OCI-LY3 (cell line): ENCODE measurements at regions not wholly inside any gene's neighbourhood (a gene's known extent, or its start where the extent isn't known, plus 50 kb on each side); places are given as distances from the start of the nearest gene placed in this dataset.

Source experiments
- H2AFZ ChIP-seq: fragments of 200-600, 300-600 bp; shearing (Covaris generic); 2 replicates; pipeline ENCODE4 v1.6.0; 2014; ENCODE audit warnings: antibody characterized with exemption, low read depth, low read length
- H3K27ac ChIP-seq: fragments of 200-600, 300-600 bp; sonication (generic); 2 replicates; pipeline ENCODE4 v1.5.1; 2014; ENCODE audit warnings: mild to moderate bottlenecking, low read length, moderate library complexity, mixed read lengths
- H3K27me3 ChIP-seq: fragments of 200-600, 300-600 bp; sonication (generic); 2 replicates; pipeline ENCODE4 v1.6.1; 2014; ENCODE audit warnings: low read depth, low read length, mixed read lengths
- H3K36me3 ChIP-seq: fragments of 200-600, 300-600 bp; sonication (generic); replicated peaks from 2 replicates; pipeline ENCODE3; 2014; ENCODE audit warnings: low read depth, low read length, mixed read lengths
- H3K4me1 ChIP-seq: fragments of 300-600, 200-600 bp; sonication (generic); 2 replicates; pipeline ENCODE4 v1.6.1; 2014; ENCODE audit warnings: low read length, mixed read lengths
- H3K4me2 ChIP-seq: fragments of 200-600, 300-600 bp; sonication (generic); 2 replicates; pipeline ENCODE4 v1.6.1; 2014; ENCODE audit warnings: low read length, mixed read lengths
- H3K4me3 ChIP-seq: fragments of 300-600, 200-600 bp; sonication (generic); 2 replicates; pipeline ENCODE4 v1.5.1; 2014; ENCODE audit warnings: antibody characterized with exemption, mild to moderate bottlenecking, low read length, moderate library complexity
- H3K79me2 ChIP-seq: fragments of 300-600, 200-600 bp; shearing (Covaris generic); 2 replicates; pipeline ENCODE4 v1.6.1; 2014; ENCODE audit warnings: mild to moderate bottlenecking, low read length, mixed read lengths
- H3K9ac ChIP-seq: fragments of 300-600, 200-600 bp; shearing (Covaris generic); 2 replicates; pipeline ENCODE4 v1.6.0; 2014; ENCODE audit warnings: mild to moderate bottlenecking, low read length, moderate library complexity
- H3K9me3 ChIP-seq: fragments of 200-600, 300-600 bp; shearing (Covaris generic); 2 replicates; pipeline ENCODE4 v1.6.1; 2014; ENCODE audit warnings: low read length, mixed read lengths; ENCODE audit not compliant: insufficient read depth
- H4K20me1 ChIP-seq: fragments of 200-600, 300-600 bp; sonication (generic); 2 replicates; pipeline ENCODE4 v1.6.1; 2016; ENCODE audit warnings: low read length, mixed read lengths; ENCODE audit not compliant: insufficient read depth
- EZH2phosphoT487 ChIP-seq: fragments of 200-600 bp; shearing (Covaris generic); IDR thresholded peaks from 2 replicates; pipeline ENCODE4 v1.6.1; 2018; ENCODE audit warnings: antibody characterized with exemption, mixed run types, low read depth
- TF ChIP-seq, protein P1 (sequence below): fragments of 200-600, 300-600 bp; sonication (generic); IDR thresholded peaks from 2 replicates; pipeline ENCODE4 v1.5.1; 2014; ENCODE audit warnings: antibody characterized with exemption, low read length, low read depth

DNA sequence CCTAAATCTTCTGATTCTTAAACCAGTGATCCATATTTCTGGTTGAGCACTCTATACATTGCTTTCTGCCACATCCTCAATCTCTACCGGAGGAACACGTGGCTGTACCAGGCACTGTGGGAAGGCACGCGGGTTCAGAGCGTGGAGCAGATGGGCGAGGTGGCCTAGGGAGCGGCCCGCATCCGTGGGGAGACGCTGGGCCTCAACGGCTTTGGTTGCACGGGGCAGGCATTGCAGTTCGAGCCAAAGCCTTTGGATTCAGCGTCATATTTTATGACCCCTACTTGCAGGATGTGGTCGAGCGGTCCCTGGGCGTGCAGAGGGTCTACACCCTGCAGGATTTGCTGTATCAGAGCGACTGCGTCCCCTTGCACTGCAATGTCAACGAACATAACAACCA is 197.2 kb upstream of the RGMB start:
- TF ChIP-seq, protein P1, sequence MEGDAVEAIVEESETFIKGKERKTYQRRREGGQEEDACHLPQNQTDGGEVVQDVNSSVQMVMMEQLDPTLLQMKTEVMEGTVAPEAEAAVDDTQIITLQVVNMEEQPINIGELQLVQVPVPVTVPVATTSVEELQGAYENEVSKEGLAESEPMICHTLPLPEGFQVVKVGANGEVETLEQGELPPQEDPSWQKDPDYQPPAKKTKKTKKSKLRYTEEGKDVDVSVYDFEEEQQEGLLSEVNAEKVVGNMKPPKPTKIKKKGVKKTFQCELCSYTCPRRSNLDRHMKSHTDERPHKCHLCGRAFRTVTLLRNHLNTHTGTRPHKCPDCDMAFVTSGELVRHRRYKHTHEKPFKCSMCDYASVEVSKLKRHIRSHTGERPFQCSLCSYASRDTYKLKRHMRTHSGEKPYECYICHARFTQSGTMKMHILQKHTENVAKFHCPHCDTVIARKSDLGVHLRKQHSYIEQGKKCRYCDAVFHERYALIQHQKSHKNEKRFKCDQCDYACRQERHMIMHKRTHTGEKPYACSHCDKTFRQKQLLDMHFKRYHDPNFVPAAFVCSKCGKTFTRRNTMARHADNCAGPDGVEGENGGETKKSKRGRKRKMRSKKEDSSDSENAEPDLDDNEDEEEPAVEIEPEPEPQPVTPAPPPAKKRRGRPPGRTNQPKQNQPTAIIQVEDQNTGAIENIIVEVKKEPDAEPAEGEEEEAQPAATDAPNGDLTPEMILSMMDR = no peak
- TF ChIP-seq EZH2phosphoT487 = no peak
- no peak overlapping the region for H3K27ac ChIP-seq
- no peaks in the 10 kb centered on the region for H3K4me1 ChIP-seq
- H3K4me2 ChIP-seq = no peak overlapping the region
- H3K4me3 ChIP-seq = no peak overlapping the region
- no peaks in the 10 kb centered on the region for H3K27me3 ChIP-seq
- H4K20me1 ChIP-seq = no peaks in the 10 kb centered on the region
- no peak overlapping the region for H3K9ac ChIP-seq
- no peaks in the 10 kb centered on the region for H3K36me3 ChIP-seq
- no peak overlapping the region for H2AFZ ChIP-seq
- H3K9me3 ChIP-seq = no peaks in the 10 kb centered on the region
- H3K79me2 ChIP-seq = no peaks in the 10 kb centered on the region

DNA sequence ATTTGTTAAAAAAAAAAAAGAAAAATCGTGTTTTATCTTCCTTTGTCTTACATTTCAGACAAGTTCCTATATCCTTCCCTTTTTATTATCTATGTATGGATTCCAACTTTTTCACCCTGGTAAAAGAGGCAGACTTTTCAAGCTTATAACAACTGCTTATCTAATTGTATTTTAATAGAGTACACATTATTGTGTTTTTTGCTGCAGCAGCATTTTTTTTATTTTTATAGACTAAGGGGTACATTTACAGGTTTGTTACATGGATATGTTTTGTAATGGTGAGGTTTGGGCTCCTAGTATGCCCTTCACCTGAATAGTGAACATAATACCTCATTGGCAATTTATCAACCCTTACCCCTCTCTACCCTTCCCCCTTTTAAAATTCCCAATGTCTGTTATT is 195.0 kb upstream of the RGMB start:
- Histone ChIP-seq H4K20me1 (no peaks in the 10 kb centered on the region), H3K27ac (no peak overlapping the region), H3K79me2 (no peaks in the 10 kb centered on the region), H3K9me3 (no peaks in the 10 kb centered on the region), H3K36me3 (no peaks in the 10 kb centered on the region), H3K4me3 (no peak overlapping the region), H2AFZ (no peak overlapping the region), H3K9ac (no peak overlapping the region), H3K4me2 (no peak overlapping the region), H3K27me3 (no peaks in the 10 kb centered on the region), H3K4me1 (no peaks in the 10 kb centered on the region)
- TF ChIP-seq, protein P1 = no peak
- TF ChIP-seq EZH2phosphoT487 = no peak

DNA sequence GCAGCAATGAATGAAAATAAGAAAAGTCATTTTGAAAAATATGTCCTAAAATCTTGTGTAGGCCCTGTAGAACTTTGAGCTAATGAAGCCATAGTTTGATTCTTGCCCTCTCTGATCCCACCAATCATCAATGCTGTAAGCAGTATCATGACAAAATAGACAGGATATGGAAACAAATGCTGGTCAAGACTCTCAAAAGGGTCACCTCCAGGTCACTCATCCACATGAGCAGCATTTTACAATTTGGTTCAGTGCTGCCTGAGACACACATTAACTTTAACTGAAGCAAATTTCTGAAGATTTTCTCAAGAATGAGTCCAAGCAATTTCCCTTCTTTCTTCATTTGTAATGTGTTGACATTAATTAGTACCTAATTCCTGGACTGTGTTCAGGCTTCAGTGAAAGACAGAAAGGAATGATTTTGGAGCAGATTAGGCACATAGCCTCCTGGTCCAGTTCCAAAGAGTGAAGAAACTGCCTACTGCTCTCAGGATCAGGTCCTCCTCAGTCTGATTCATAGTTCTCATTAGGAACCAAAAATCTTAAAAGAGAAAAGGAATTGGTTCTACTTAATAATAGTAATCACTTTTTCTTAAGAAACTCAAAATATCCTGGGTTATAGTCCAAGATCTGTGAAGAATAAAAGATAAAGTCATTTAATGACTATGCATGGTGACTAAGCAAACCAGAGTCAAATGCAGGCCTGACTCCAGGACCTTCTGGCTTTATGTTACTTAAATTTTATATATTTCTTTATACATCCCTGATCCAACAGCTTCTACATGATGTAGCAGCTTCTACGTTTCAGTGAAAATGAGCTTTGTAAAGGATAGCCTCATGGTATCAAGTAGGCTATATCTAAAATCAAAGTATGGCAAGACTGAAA is 192.1 kb upstream of the RGMB start:
- TF ChIP-seq, protein P1 = no peak
- no peak for TF ChIP-seq EZH2phosphoT487
- Histone ChIP-seq H3K79me2 (no peaks in the 10 kb centered on the region), H3K4me2 (no peak overlapping the region), H3K4me1 (no peaks in the 10 kb centered on the region), H3K27ac (no peak overlapping the region), H4K20me1 (no peaks in the 10 kb centered on the region), H3K9me3 (no peaks in the 10 kb centered on the region), H3K4me3 (no peak overlapping the region), H3K36me3 (no peaks in the 10 kb centered on the region), H3K9ac (no peak overlapping the region), H2AFZ (no peak overlapping the region), H3K27me3 (no peaks in the 10 kb centered on the region)

DNA sequence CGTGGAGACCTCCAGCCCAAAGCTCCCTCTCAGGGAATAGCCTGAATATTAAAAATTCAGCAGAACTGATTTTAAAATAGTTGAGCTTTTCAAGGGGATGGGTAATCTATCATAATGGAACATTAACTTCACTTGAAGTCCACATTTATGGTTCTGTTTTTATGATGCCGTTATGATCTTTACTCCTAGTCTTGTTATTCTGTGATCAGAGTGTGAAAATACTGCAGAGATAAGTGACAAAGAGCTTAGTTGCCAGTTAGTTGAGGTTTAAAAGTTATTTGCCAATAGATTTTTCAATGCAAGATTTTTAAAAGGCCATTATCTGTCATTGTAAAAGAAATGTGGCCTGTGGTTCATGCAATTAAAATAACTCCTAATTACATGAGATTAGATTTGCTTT is 189.9 kb upstream of the RGMB start:
- H3K4me1 ChIP-seq = no peaks in the 10 kb centered on the region

More for the DNA sequence above, 189.9 kb upstream of the RGMB start:
- Histone ChIP-seq H2AFZ (no peak overlapping the region), H3K9me3 (no peaks in the 10 kb centered on the region), H3K27me3 (no peaks in the 10 kb centered on the region), H3K9ac (no peak overlapping the region), H3K4me2 (no peak overlapping the region), H4K20me1 (no peaks in the 10 kb centered on the region), H3K79me2 (no peaks in the 10 kb centered on the region), H3K27ac (no peak overlapping the region), H3K4me3 (no peak overlapping the region), H3K36me3 (no peaks in the 10 kb centered on the region)
- TF ChIP-seq, protein P1 = no peak
